ENCODE measurements at regions not wholly inside any gene's neighbourhood (a gene's known extent, or its start where the extent isn't known, plus 50 kb on each side); places are given as distances from the start of the nearest gene placed in this dataset.

DNA sequence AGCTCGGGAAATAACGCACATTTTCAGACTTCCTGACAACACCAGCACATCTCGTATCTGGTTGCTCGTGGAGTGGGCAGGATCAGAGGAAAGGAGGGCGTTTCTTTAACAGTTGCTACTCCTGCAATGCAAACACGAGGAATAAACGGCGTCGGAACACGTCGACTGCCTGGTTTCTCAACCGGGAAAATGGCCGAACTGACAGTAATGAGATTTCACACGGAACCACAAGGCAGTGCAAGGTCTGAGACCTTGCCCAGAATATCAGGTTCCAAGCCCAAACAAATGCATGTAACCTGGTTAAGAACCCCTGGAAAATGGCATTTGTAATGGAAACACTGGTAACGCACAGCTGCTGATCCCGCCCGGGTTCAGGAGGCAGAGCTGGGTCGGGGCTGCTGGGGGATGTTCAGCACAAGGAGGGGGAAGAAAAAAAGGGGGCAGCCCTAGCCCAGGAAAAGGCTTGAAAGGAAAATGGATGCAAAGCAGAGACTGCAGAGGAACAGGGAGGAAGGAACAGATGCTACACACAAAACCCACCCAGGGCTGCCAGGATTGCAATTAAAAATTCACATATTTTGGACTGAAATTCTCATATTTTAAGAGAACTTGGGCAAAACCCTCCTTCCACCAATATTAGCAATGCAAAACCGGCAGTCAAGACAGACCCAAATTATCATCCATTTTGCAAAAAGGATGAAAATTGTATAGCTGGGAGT is 61.6 kb upstream of the KLHL29 start:
- no peak overlapping the region for H3K4me2 ChIP-seq (ENCODE audit: low read length)
- H3K4me3 ChIP-seq (ENCODE audit: low read depth, low read length), result no peak overlapping the region
- no peak overlapping the region for H3K9ac ChIP-seq
- no peak overlapping the region for H3K27ac ChIP-seq
- H3K4me1 ChIP-seq, result no peaks in the 10 kb centered on the region
- no peak for TF ChIP-seq CTCF (IDR thresholded peaks at IDR 0.05)
- H3K9me3 ChIP-seq (ENCODE audit: control insufficient read depth, low read length), result no peaks in the 10 kb centered on the region
- H3K27me3 ChIP-seq (ENCODE audit: control insufficient read depth, insufficient read depth, low read length), result no peaks in the 10 kb centered on the region
- H3K79me2 ChIP-seq, result no peaks in the 10 kb centered on the region
- H3K36me3 ChIP-seq (ENCODE audit: control insufficient read depth, insufficient read depth, low read length), result no peaks in the 10 kb centered on the region
- H2AFZ ChIP-seq, result no peak overlapping the region

- Histone ChIP-seq H3K4me2 (ENCODE audit: low read length) (no peak overlapping the region), H3K27ac (no peak overlapping the region), H3K4me1 (no peaks in the 10 kb centered on the region), H3K27me3 (ENCODE audit: control insufficient read depth, insufficient read depth, low read length) (no peaks in the 10 kb centered on the region), H3K9ac (no peak overlapping the region), H3K4me3 (ENCODE audit: low read depth, low read length) (no peak overlapping the region), H3K36me3 (ENCODE audit: control insufficient read depth, insufficient read depth, low read length) (no peaks in the 10 kb centered on the region), H2AFZ (no peak overlapping the region), H3K9me3 (ENCODE audit: control insufficient read depth, low read length) (no peaks in the 10 kb centered on the region), H3K79me2 (no peaks in the 10 kb centered on the region)
- no peak for TF ChIP-seq CTCF (IDR thresholded peaks at IDR 0.05)
Observed at GRCh38 chr2:23323917-23324680, 60.9 kb upstream of the KLHL29 start.

DNA sequence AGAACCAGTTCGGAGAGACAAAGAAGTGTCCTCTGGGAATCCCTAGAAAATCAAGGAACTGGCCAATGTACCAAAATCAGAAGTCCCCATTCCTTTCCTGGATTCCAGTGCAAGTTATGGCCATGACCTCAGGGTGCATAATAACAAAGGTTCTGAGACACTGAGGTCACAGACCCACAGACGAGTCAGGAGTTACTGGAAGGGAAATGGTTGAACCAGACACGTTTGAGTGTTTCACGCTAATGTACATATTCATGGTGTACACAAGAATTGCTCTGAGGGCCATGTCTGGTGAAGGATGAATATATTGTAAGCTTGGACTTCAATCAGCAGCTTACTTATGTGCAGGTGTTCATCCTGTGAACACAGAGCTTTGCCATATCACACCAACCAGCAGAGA is 58.6 kb upstream of the KLHL29 start:
- Histone ChIP-seq H3K36me3 (ENCODE audit: control insufficient read depth, insufficient read depth, low read length) (no peaks in the 10 kb centered on the region), H3K9me3 (ENCODE audit: control insufficient read depth, low read length) (no peaks in the 10 kb centered on the region), H3K27ac (no peak overlapping the region), H3K4me1 (no peaks in the 10 kb centered on the region), H2AFZ (no peak overlapping the region), H3K27me3 (ENCODE audit: control insufficient read depth, insufficient read depth, low read length) (no peaks in the 10 kb centered on the region), H3K9ac (no peak overlapping the region), H3K79me2 (no peaks in the 10 kb centered on the region), H3K4me2 (ENCODE audit: low read length) (no peak overlapping the region), H3K4me3 (ENCODE audit: low read depth, low read length) (no peak overlapping the region)
- TF ChIP-seq CTCF (IDR thresholded peaks at IDR 0.05), result no peak

GRCh38 chr2:23327416-23327815 is 57.6 kb upstream of the KLHL29 start:
- H3K79me2 ChIP-seq, result no peaks in the 10 kb centered on the region
- no peaks in the 10 kb centered on the region for H3K36me3 ChIP-seq (ENCODE audit: control insufficient read depth, insufficient read depth, low read length)
- no peak overlapping the region for H3K4me2 ChIP-seq (ENCODE audit: low read length)
- H3K9ac ChIP-seq, result no peak overlapping the region
- no peaks in the 10 kb centered on the region for H3K4me1 ChIP-seq
- H3K27me3 ChIP-seq (ENCODE audit: control insufficient read depth, insufficient read depth, low read length), result no peaks in the 10 kb centered on the region
- no peak overlapping the region for H2AFZ ChIP-seq
- H3K27ac ChIP-seq, result no peak overlapping the region
- no peak overlapping the region for H3K4me3 ChIP-seq (ENCODE audit: low read depth, low read length)
- TF ChIP-seq CTCF (IDR thresholded peaks at IDR 0.05), result no peak
- H3K9me3 ChIP-seq (ENCODE audit: control insufficient read depth, low read length), result no peaks in the 10 kb centered on the region

All from parathyroid adenoma (tissue), 2 donors.